Esophagus muscularis mucosa (tissue), 4 donors: ENCODE measurements at regions not wholly inside any gene's neighbourhood (a gene's known extent, or its start where the extent isn't known, plus 50 kb on each side); places are given as distances from the start of the nearest gene placed in this dataset.
A peak's percentile ranks its signal among the peaks of the same experiment; 100 is the strongest.

Experiments
- DNase-seq: peaks from one replicate; pipeline ENCODE4 v3.0.0-alpha.2; 2017; ENCODE audit errors: extremely low spot score
- H3K27ac ChIP-seq, 4 donors: fragments of 200-600 bp; sonication (generic); replicated peaks in 1 of 4; 1 replicate in 3 of 4; 2 replicates in 1 of 4; pipeline ENCODE4 v1.5.1; 2016 to 2019; ENCODE audit warnings: mild to moderate bottlenecking in 1 of 4
- H3K27me3 ChIP-seq, 4 donors: fragments of 200-600 bp; sonication (generic); one replicate each; pipeline versions ENCODE4 v1.5.1 to v1.6.0; 2016 to 2019
- H3K36me3 ChIP-seq, 4 donors: fragments of 200-600 bp; sonication (generic); one replicate each; pipeline ENCODE4 v1.5.1; 2016 to 2019
- H3K4me1 ChIP-seq, 4 donors: fragments of 200-600 bp; sonication (generic); one replicate each; pipeline ENCODE4 v1.5.1; 2016 to 2019
- H3K4me3 ChIP-seq, 4 donors: fragments of 200-600 bp; sonication (generic); 1 replicate in 2 of 4; 2 replicates in 2 of 4; pipeline ENCODE4 v1.5.1; 2016 to 2019; ENCODE audit warnings: mild to moderate bottlenecking in 4 of 4, moderate library complexity in 1 of 4
- H3K9me3 ChIP-seq, 4 donors: fragments of 200-600 bp; sonication (generic); 1 replicate in 3 of 4; 2 replicates in 1 of 4; pipeline ENCODE4 v1.5.1; 2016 to 2019
- CTCF ChIP-seq, 3 experiments: fragments of 200-600 bp in 2 of 3; fragments of 450-650 bp in 1 of 3; sonication (generic) in 2 of 3; IDR thresholded peaks; one replicate each; pipeline ENCODE4 v1.5.1; 2017 to 2019; ENCODE audit warnings: antibody characterized with exemption in 3 of 3, mild to moderate bottlenecking in 2 of 3, moderate library complexity in 1 of 3
- EP300 ChIP-seq: sonication (generic); formaldehyde crosslinking; IDR thresholded peaks from one replicate; pipeline ENCODE4 v1.6.1; 2017; ENCODE audit warnings: antibody characterized with exemption
- POLR2A ChIP-seq: fragments of 450-650 bp; IDR thresholded peaks from one replicate; pipeline ENCODE4 v1.6.1; 2017; ENCODE audit warnings: antibody characterized with exemption, moderate library complexity, mild to moderate bottlenecking, low read depth
- POLR2AphosphoS5 ChIP-seq, 2 donors: sonication (generic); formaldehyde crosslinking; IDR thresholded peaks; one replicate each; pipeline ENCODE4 v1.6.1; 2017; ENCODE audit warnings: antibody characterized with exemption in 2 of 2
- WGBS: methylation state at CpG from one replicate; pipeline ENCODE4 v1.1.5; 2018; 5-methylcytosine and 5-hydroxymethylcytosine counted together
- intact Hi-C: fragments of 100-400 bp; cut with DNase I; formaldehyde crosslinking; loops from one replicate; pipeline ENCODE4 v1.15.1; 2023

GRCh38 chr1:200252531-200252930 lies 157.3 kb downstream of the ZNF281 start:
- WGBS, result 92% methylated on average over 5 of the region's 5 CpGs
- H3K36me3 ChIP-seq, result no peaks in the 10 kb centered on the region
- intact Hi-C loops, result no loop called here

GRCh38 chr1:200250469-200250868 lies 159.4 kb downstream of the ZNF281 start:
- 81% methylated on average over 5 of the region's 5 CpGs for WGBS
- Histone ChIP-seq H3K4me3 (no peak overlapping the region), H3K27me3 (no peaks in the 10 kb centered on the region), H3K9me3 (no peaks in the 10 kb centered on the region), H3K36me3 (no peaks in the 10 kb centered on the region), H3K4me1 (no peaks in the 10 kb centered on the region), H3K27ac (no peak overlapping the region)
- TF ChIP-seq POLR2A (no peak), EP300 (no peak), CTCF (IDR thresholded peaks at IDR 0.05) (no peak), POLR2AphosphoS5 (IDR thresholded peaks at IDR 0.05) (no peak)
- peak; percentile 75 for DNase-seq
- intact Hi-C loops, result no loop called here

More at GRCh38 chr1:200252531-200252930, 157.3 kb downstream of the ZNF281 start:
- Histone ChIP-seq H3K27me3 (no peaks in the 10 kb centered on the region), H3K4me3 (no peak overlapping the region), H3K9me3 (no peaks in the 10 kb centered on the region), H3K27ac (no peak overlapping the region), H3K4me1 (no peaks in the 10 kb centered on the region)
- DNase-seq, result no peak
- no peak for TF ChIP-seq EP300
- TF ChIP-seq POLR2AphosphoS5 (IDR thresholded peaks at IDR 0.05), result no peak
- TF ChIP-seq POLR2A, result no peak
- no peak for TF ChIP-seq CTCF (IDR thresholded peaks at IDR 0.05)

GRCh38 chr1:200248541-200248940 lies 161.3 kb downstream of the ZNF281 start:
- Histone ChIP-seq H3K9me3 (no peaks in the 10 kb centered on the region), H3K4me3 (no peak overlapping the region), H3K27ac (no peak overlapping the region), H3K27me3 (no peaks in the 10 kb centered on the region), H3K4me1 (no peaks in the 10 kb centered on the region), H3K36me3 (no peaks in the 10 kb centered on the region)
- no peak for TF ChIP-seq EP300
- no peak for TF ChIP-seq POLR2AphosphoS5 (IDR thresholded peaks at IDR 0.05)
- no peak for TF ChIP-seq POLR2A
- no peak for TF ChIP-seq CTCF (IDR thresholded peaks at IDR 0.05)
- DNase-seq, result no peak
- intact Hi-C loops, result no loop called here
- WGBS, result 84% methylated on average over 8 of the region's 8 CpGs

GRCh38 chr1:200247518-200247917 lies 162.3 kb downstream of the ZNF281 start:
- Histone ChIP-seq H3K27ac (no peak overlapping the region), H3K27me3 (no peaks in the 10 kb centered on the region), H3K4me3 (no peak overlapping the region), H3K4me1 (peaks cover 6 to 9% (median 7%) of the 10 kb centered on the region in 4 donors), H3K9me3 (no peaks in the 10 kb centered on the region), H3K36me3 (no peaks in the 10 kb centered on the region)
- DNase-seq, result no peak
- WGBS, result 61% methylated on average over 14 of the region's 14 CpGs
- intact Hi-C loops, result no loop called here
- TF ChIP-seq EP300 (no peak), CTCF (IDR thresholded peaks at IDR 0.05) (no peak), POLR2AphosphoS5 (IDR thresholded peaks at IDR 0.05) (no peak), POLR2A (no peak)

GRCh38 chr1:200245473-200245872 lies 164.4 kb downstream of the ZNF281 start:
- no peaks in the 10 kb centered on the region for H3K27me3 ChIP-seq
- no peak overlapping the region for H3K27ac ChIP-seq
- no peak for DNase-seq
- H3K4me1 ChIP-seq, result peaks cover 12 to 16% (median 14%) of the 10 kb centered on the region in 4 donors
- TF ChIP-seq CTCF (IDR thresholded peaks at IDR 0.05) (no peak), POLR2AphosphoS5 (IDR thresholded peaks at IDR 0.05) (no peak)
- H3K4me3 ChIP-seq, result no peak overlapping the region
- intact Hi-C loops, result no loop called here
- H3K36me3 ChIP-seq, result no peaks in the 10 kb centered on the region
- no peaks in the 10 kb centered on the region for H3K9me3 ChIP-seq
- WGBS, result 57% methylated on average over 7 of the region's 7 CpGs
